Spinal cord (tissue), 9 donors: ENCODE measurements at regions not wholly inside any gene's neighbourhood (a gene's known extent, or its start where the extent isn't known, plus 50 kb on each side); places are given as distances from the start of the nearest gene placed in this dataset.

Experiments used
- DNase-seq, 6 donors: peaks; one replicate each; pipeline versions ENCODE4 v3.0.0 to v3.0.0-alpha.2; 2013 to 2015; ENCODE audit warnings: low spot score in 6 of 6, low read depth in 4 of 6
- H3K27ac ChIP-seq: one replicate; pipeline ENCODE4 v1.5.1; 2013; ENCODE audit warnings: low read depth, low read length, control low read depth
- H3K27me3 ChIP-seq: one replicate; pipeline ENCODE4 v1.6.1; 2013; ENCODE audit warnings: low read length; ENCODE audit not compliant: control insufficient read depth, insufficient read depth
- H3K36me3 ChIP-seq: one replicate; pipeline ENCODE4 v1.6.1; 2013; ENCODE audit warnings: low read length; ENCODE audit not compliant: control insufficient read depth, insufficient read depth
- H3K4me1 ChIP-seq: one replicate; pipeline ENCODE4 v1.6.1; 2013; ENCODE audit warnings: low read length; ENCODE audit not compliant: control insufficient read depth, insufficient read depth
- H3K4me3 ChIP-seq: one replicate; pipeline ENCODE4 v1.5.1; 2013; ENCODE audit warnings: low read depth, low read length, control low read depth
- H3K9me3 ChIP-seq: one replicate; pipeline ENCODE4 v1.6.1; 2013; ENCODE audit warnings: low read length; ENCODE audit not compliant: control insufficient read depth, insufficient read depth
- WGBS: methylation state at CpG from one replicate; pipeline ENCODE4 v1.1.5; 2013; ENCODE audit warnings: missing lambda C conversion rate; ENCODE audit not compliant: insufficient coverage; 5-methylcytosine and 5-hydroxymethylcytosine counted together
- donor health status: healthy.

DNA sequence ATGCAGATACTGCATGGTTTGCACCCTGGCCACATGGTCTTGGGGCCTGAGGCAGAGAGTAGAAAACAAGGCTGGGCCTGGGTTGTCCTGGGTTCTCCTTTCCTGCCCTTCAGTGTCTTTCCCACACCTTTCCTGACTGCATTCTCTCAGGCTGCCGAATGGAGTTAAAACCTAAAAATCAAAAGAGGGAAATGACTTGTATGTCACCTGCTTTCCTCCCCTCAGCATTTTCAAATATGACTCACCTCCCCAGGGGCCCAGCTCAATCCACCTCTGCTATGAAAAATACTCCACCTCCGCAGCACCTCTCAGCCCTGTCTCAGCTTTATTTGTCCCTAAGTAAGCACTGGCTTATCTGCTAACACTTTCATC, 457.8 kb upstream of the MEX3C start:
- Histone ChIP-seq H3K36me3 (no peaks in the 10 kb centered on the region), H3K4me1 (no peaks in the 10 kb centered on the region), H3K27ac (no peak overlapping the region), H3K9me3 (no peaks in the 10 kb centered on the region), H3K4me3 (no peak overlapping the region), H3K27me3 (no peaks in the 10 kb centered on the region)
- no peak for DNase-seq
- WGBS, result 88% methylated on average over 2 of the region's 2 CpGs

DNA sequence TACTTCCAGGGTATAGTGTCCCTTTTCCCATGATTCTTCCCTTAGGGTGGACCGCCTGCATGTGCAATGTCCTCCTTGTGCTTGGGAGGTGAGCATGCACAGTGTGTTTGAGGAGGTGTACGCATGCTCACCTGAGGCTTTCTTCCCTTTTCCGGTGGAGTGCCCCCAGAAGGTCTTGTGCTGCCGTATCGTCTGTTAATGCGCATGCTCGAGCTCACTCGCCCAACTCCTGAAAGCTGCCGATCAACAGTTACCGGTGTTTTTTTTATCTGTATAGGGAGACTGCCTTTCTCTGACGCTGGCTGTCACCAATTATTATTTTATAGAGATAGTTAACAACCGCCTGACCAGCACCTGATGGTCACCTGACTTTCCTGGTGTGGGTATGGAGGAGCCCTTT, 458.8 kb upstream of the MEX3C start:
- Histone ChIP-seq H3K4me1 (no peaks in the 10 kb centered on the region), H3K27ac (no peak overlapping the region), H3K9me3 (no peaks in the 10 kb centered on the region), H3K36me3 (no peaks in the 10 kb centered on the region), H3K4me3 (no peak overlapping the region), H3K27me3 (no peaks in the 10 kb centered on the region)
- 93% methylated on average over 7 of the region's 12 CpGs for WGBS
- no peak for DNase-seq

DNA sequence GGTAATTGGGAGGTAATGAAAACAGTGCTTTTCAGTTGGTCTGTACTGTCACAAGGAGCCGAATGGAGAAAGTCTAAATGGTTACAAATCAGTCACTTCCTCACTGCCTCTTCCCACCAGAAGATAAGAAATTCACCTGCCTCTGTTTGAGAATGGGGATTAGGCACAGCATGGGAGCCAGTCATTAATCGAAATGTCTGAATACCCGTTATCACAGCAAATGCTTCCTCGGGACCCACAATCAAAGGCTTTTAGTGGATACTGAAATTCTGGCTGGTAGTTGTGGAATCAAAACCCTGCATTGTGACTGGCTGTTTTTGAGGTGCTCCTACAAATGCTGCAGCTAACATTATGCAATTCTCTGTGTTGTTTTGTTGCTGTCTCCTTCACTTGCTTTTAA, 461.0 kb upstream of the MEX3C start:
- Histone ChIP-seq H3K36me3 (no peaks in the 10 kb centered on the region), H3K4me1 (no peaks in the 10 kb centered on the region), H3K27me3 (no peaks in the 10 kb centered on the region), H3K27ac (no peak overlapping the region), H3K4me3 (no peak overlapping the region), H3K9me3 (no peaks in the 10 kb centered on the region)
- DNase-seq, result no peak
- WGBS, result 80% methylated on average over 1 of the region's 4 CpGs

DNA sequence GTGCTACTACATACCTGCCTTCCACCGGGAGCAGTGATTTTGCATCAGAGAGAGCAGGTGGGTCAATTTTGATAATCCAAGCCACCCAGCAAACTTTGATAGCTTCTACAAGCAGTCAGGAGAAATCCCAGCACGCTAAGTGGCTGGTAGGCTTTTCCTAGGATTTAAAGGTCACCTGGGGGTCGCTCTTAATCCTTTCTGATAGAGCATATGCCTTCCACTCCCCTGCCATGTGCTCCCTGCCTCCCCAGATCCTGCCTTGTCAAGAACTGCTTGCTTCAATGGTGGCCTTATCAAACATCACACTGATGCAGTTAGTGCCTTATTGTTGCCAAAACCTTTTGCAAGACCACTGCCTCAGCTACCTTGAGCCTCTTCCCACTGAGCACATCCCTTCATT, 462.3 kb upstream of the MEX3C start:
- H3K36me3 ChIP-seq, result no peaks in the 10 kb centered on the region
- DNase-seq, result no peak

DNA sequence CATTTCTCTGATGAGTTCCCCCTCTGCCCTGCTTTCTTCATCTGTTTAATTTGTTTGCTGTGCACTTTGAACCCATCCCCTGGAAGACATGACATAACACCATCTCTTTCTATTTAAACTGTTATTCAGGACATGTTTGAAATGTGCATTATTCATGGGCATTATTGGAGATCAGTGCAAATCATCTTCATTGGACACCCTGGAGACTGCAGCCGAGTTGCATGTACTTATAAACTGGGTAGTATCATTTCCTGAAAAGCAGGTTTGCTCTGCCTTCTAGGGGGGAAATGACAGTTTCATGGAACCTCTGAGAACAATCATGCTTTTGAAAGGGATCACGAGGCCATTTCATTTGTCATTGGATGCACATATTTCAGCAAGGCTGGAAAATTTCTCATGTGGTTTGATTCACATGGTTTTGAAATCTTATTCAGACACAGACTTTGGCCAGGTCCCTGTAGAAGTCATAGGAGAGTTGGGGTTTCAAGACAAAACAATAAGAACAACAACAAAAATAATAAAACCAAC, 462.8 kb upstream of the MEX3C start:
- 57% methylated on average over 1 of the region's 2 CpGs for WGBS
- no peaks in the 10 kb centered on the region for H3K27me3 ChIP-seq
- H3K36me3 ChIP-seq, result no peaks in the 10 kb centered on the region
- H3K9me3 ChIP-seq, result no peaks in the 10 kb centered on the region
- no peak for DNase-seq
- no peaks in the 10 kb centered on the region for H3K4me1 ChIP-seq
- H3K4me3 ChIP-seq, result no peak overlapping the region
- no peak overlapping the region for H3K27ac ChIP-seq

More for the DNA sequence above, 462.3 kb upstream of the MEX3C start:
- H3K27ac ChIP-seq, result no peak overlapping the region
- H3K4me1 ChIP-seq, result no peaks in the 10 kb centered on the region
- H3K4me3 ChIP-seq, result no peak overlapping the region
- H3K27me3 ChIP-seq, result no peaks in the 10 kb centered on the region
- H3K9me3 ChIP-seq, result no peaks in the 10 kb centered on the region
- WGBS, result no CpG with 5 or more reads among the region's 3 CpGs

DNA sequence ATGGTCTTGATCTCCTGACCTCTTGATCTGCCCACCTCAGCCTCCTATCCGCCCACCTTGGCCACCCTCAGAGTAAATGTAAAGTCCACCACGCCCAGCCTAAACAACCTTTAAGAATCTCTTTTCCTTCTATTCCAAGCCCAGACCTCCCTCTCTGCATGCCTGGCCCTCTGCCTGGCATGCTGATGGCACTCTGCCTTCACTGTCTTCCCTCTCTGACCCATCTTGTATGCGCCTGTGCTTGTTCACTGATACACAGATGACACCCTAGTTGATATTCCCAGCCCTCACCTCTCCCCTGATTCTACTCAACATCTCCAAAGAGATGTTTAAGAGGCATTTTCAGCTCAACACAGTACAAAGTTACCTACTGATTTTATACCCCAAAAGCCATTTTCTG, 466.8 kb upstream of the MEX3C start:
- no peaks in the 10 kb centered on the region for H3K27me3 ChIP-seq
- no peak for DNase-seq
- H3K36me3 ChIP-seq, result no peaks in the 10 kb centered on the region
- peaks cover 9% of the 10 kb centered on the region for H3K4me1 ChIP-seq
- no peak overlapping the region for H3K4me3 ChIP-seq
- WGBS, result 72% methylated on average over 3 of the region's 3 CpGs
- H3K9me3 ChIP-seq, result no peaks in the 10 kb centered on the region
- H3K27ac ChIP-seq, result no peak overlapping the region

DNA sequence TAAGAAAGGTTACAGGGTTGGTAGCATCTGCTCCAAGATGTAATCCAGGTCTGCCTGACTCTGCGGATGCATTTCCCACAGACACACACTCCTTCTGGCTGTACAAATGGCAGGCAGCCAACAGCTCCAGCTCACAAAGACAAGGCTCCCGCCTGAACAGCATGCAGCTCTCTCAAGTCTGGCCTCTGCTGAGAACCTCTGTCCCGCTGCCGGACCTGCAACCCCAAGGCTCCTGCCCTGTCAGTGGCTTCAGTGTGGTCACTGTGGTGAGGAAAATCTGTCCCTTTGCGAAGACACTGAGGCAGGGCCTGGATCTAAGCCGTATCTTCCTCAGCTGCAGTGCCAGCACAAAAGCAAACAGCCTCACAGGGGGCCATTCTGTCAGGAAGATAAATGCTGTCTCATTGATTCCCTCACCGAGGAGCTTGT, 469.3 kb upstream of the MEX3C start:
- WGBS, result 10% methylated on average over 7 of the region's 7 CpGs
- peaks cover 9% of the 10 kb centered on the region for H3K4me1 ChIP-seq
- H3K9me3 ChIP-seq, result peaks cover 2% of the 10 kb centered on the region
- no peak overlapping the region for H3K4me3 ChIP-seq
- no peaks in the 10 kb centered on the region for H3K27me3 ChIP-seq
- peak; percentile 70 to 95 (median 74) for DNase-seq
- H3K27ac ChIP-seq, result peak overlapping the region; percentile 21
- H3K36me3 ChIP-seq, result no peaks in the 10 kb centered on the region

DNA sequence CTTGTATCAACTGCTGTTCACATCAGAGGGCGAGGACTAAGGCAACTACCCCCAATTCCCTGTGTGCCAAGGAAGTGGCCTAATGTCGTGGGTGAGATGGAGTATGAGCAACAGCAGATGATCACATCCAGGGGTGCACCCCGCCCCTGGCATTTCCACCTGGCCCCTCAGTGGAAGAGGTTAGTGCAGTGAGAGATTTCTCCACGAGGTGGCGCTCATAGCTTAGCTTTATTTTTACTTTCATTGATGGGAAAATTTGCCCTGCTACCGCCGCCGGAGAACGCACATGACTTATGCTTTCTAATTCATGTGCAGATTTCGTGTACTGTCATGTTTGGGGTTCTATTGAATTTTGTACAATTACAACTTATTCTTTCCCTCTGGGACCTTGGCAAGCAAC, 470.6 kb upstream of the MEX3C start:
- Histone ChIP-seq H3K27me3 (no peaks in the 10 kb centered on the region), H3K4me3 (no peak overlapping the region), H3K36me3 (no peaks in the 10 kb centered on the region), H3K27ac (no peak overlapping the region), H3K9me3 (peaks cover 3% of the 10 kb centered on the region), H3K4me1 (peaks cover 9% of the 10 kb centered on the region)
- 0% methylated on average over 4 of the region's 10 CpGs for WGBS
- DNase-seq, result peak; percentile 61 to 96 (median 74)

DNA sequence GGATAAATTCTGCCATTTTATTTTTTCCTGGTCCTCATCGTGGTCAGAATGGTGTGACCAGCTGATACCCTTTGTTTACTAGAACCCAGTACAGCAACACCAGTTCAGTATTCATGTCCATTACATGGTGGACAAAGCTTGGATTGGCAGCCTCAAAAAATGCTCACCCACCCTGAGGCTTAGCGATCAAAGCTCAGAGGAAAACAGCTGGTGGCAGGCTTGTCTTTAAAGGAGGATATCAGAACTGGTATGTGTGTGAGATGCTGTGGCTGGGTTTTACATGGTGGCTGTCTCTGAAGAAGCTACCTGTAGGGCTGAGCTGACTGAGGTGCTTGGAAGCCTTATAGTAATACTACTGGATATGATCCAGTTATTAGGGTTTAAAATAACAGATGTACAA, 471.1 kb upstream of the MEX3C start:
- no peaks in the 10 kb centered on the region for H3K36me3 ChIP-seq
- DNase-seq, result peak in 1 of 6 donors; percentile 74
- no peak overlapping the region for H3K27ac ChIP-seq
- no peak overlapping the region for H3K4me3 ChIP-seq
- WGBS, result 12% methylated on average over 2 of the region's 2 CpGs
- no peaks in the 10 kb centered on the region for H3K27me3 ChIP-seq
- H3K9me3 ChIP-seq, result peaks cover 3% of the 10 kb centered on the region
- H3K4me1 ChIP-seq, result peaks cover 9% of the 10 kb centered on the region

DNA sequence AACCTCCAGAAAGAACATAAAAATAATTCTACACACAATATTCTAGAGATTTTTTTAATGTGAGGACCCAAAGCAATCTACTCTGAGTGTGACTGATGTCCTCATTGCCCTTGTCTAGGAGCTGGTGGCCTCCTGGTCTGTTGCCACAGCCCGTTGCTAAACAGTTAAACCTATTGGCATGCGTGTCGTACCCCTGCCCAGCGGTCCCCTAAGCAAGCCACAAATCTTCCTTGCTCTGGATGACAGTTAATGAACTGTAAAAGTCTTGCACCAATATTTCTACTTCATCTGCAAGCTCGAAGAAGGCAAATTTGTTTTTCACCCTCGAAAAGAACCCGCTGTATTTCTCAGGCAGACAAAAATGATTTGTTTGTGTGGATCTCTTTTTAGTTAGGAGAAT, 489.1 kb upstream of the MEX3C start:
- H3K4me3 ChIP-seq, result no peak overlapping the region
- H3K27me3 ChIP-seq, result no peaks in the 10 kb centered on the region
- peak in 1 of 6 donors; percentile 55 for DNase-seq
- H3K36me3 ChIP-seq, result no peaks in the 10 kb centered on the region
- 6% methylated on average over 3 of the region's 7 CpGs for WGBS
- H3K4me1 ChIP-seq, result no peaks in the 10 kb centered on the region
- no peaks in the 10 kb centered on the region for H3K9me3 ChIP-seq
- H3K27ac ChIP-seq, result no peak overlapping the region
